ENCODE measurements at regions not wholly inside any gene's neighbourhood (a gene's known extent, or its start where the extent isn't known, plus 50 kb on each side); places are given as distances from the start of the nearest gene placed in this dataset.
"Not testable (repeated sequence)": the region's sequence is repeated elsewhere in the genome, so short reads cannot be mapped to it uniquely, and the experiment has no call there.

DNA sequence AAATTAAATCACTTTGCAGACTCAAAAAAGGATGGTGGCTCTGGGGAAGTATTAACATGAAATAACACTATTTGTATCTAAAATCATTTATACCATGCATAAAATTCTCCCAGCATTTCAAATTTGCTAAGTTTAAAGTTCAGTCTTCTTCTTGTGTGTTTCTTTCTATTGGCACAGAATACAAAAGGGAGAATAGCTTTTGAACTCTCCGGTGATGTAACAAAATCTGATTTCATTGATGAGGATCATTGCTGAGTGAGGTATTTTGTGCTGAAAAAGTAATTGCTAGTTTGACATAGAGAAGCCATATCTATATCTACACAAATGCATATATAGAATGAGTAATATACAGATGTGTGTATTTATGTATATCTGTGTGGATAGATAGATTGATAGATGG lies 174.8 kb downstream of the LACC1 start:
- H3K4me3 ChIP-seq (ENCODE audit: low read depth, low read length), result no peak overlapping the region
- TF ChIP-seq, protein P1, sequence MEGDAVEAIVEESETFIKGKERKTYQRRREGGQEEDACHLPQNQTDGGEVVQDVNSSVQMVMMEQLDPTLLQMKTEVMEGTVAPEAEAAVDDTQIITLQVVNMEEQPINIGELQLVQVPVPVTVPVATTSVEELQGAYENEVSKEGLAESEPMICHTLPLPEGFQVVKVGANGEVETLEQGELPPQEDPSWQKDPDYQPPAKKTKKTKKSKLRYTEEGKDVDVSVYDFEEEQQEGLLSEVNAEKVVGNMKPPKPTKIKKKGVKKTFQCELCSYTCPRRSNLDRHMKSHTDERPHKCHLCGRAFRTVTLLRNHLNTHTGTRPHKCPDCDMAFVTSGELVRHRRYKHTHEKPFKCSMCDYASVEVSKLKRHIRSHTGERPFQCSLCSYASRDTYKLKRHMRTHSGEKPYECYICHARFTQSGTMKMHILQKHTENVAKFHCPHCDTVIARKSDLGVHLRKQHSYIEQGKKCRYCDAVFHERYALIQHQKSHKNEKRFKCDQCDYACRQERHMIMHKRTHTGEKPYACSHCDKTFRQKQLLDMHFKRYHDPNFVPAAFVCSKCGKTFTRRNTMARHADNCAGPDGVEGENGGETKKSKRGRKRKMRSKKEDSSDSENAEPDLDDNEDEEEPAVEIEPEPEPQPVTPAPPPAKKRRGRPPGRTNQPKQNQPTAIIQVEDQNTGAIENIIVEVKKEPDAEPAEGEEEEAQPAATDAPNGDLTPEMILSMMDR (IDR thresholded peaks at IDR 0.05; ENCODE audit: borderline replicate concordance, insufficient read depth, low read depth, low read length), result no peak

DNA sequence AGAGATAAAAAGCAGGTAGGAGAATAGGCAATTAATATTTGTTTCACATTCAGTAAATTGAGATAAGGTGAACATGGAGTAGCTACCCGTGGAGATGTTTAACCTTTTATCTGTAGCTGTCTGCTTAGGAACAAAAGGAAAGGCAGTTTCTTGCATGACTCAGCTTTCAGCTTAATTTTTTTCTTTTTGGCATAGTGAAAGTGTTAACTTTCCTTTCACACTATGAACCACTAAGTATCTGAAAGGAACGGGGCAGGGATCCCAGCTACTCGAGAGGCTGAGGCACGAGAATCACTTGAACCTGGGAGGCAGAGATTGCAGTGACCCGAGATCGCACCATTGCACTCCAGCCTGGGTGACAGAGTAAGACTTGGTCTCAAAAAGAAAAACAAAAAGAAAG lies 176.0 kb downstream of the LACC1 start:
- not testable (repeated sequence) for H3K4me3 ChIP-seq (ENCODE audit: low read depth, low read length)

DNA sequence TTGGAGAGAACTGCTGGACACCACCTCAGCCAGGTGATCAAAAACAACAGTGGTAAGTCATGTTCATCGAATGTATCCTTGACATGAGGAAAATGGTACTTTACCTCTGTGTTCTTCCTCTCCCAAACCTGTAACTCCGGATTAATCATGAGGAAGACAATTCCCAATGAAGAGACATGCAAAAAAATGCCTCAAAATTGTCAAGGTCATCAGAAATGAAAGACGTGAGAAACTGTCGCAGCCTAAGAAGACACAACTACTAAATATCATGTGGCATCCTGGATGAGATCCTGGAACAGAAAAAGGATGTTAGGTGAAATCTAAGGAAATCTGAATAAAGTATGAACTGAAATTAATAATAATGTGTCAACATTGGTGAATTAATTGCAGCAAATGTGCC lies 178.4 kb downstream of the LACC1 start:
- TF ChIP-seq, protein P1 (IDR thresholded peaks at IDR 0.05; ENCODE audit: borderline replicate concordance, insufficient read depth, low read depth, low read length), result no peak
- no peak overlapping the region for H3K4me3 ChIP-seq (ENCODE audit: low read depth, low read length)

DNA sequence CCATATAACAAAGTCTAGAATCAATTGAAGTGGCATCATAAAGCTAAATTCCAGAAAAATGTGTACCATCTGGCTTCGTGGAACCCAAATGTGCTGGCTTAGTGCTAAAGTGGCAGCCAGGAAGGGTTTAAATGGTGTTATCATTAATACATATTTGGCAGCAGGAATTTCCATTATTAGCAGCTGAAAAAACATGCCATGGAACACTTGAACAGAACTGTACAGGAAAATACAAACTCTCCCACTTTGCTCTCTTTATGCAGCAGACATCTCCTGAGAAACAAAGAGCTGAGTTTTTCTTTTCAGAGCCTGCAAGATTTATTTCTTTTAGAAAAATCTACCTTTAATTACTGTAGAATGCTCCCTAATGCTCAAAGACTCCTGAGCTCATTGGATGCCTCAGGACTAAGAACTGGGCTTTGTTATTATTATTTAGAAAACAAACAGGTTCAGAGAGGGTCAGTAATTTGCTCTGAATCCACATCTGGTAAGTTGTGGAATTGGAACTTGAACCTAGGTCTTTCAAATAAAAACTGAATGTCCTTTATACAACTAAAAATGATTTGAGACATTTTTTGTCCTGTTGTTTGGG lies 179.0 kb downstream of the LACC1 start:
- TF ChIP-seq, protein P1 (IDR thresholded peaks at IDR 0.05; ENCODE audit: borderline replicate concordance, insufficient read depth, low read depth, low read length), result no peak
- no peak overlapping the region for H3K4me3 ChIP-seq (ENCODE audit: low read depth, low read length)

DNA sequence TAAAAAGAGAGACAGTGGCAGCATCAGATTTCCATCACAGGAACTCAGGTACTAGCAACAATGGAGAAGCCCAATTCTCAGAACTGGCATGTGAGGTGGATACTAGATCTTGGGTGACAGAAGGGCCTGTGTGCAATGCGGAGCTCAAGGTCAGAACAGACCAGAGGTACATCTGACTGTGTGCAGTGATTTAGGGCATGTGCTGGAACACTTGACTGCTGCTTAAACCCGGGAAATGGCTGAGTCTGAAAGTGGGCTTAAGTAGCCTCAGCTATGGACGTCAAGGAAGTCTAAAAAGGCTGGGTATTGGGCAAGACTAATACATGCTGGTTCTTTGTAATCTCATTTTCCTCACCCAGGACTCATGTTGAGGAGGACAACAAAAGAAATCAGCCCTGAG lies 182.2 kb downstream of the LACC1 start:
- H3K4me3 ChIP-seq (ENCODE audit: low read depth, low read length), result no peak overlapping the region
- TF ChIP-seq, protein P1 (IDR thresholded peaks at IDR 0.05; ENCODE audit: borderline replicate concordance, insufficient read depth, low read depth, low read length), result no peak

DNA sequence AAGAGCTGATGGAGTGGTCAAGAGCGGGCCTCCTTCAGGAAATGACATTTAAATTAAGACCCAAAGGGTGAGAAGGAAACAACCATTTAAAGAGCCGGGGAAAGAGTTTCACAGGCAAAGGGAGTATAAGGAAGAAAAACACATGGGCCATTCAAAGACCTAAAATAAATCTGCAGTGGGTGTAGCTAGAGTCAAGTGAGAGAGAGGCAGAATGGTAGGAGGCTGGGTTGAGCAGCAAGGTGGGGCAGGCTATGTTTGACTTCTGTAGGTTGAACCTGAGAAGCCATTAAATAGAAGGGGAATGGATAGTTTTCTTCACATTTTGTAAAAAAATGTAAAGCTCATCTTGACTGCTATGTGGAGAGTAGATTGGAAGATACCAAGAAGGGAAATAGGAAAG lies 183.8 kb downstream of the LACC1 start:
- TF ChIP-seq, protein P1 (IDR thresholded peaks at IDR 0.05; ENCODE audit: borderline replicate concordance, insufficient read depth, low read depth, low read length), result no peak

DNA sequence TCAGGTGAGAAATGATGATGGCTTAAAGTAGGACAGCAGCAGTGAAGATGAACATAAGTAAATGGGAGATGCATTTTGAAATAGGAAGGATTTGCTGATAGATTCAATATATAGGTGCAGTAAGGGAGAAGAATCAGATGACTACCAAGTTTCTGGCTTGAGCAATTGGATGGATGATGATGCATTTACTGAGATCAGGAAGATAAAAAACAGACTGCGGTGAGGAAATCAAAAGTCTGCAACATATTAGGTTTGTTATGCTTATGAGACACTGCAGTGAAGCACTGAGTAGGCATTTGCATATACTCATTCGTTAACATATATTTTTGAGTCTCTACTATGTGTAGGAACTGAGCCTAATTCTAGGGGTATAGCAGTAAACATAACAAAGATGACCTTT lies 184.2 kb downstream of the LACC1 start:
- TF ChIP-seq, protein P1 (IDR thresholded peaks at IDR 0.05; ENCODE audit: borderline replicate concordance, insufficient read depth, low read depth, low read length), result no peak
- no peak overlapping the region for H3K4me3 ChIP-seq (ENCODE audit: low read depth, low read length)

More for the DNA sequence above, 183.8 kb downstream of the LACC1 start:
- no peak overlapping the region for H3K4me3 ChIP-seq (ENCODE audit: low read depth, low read length)

DNA sequence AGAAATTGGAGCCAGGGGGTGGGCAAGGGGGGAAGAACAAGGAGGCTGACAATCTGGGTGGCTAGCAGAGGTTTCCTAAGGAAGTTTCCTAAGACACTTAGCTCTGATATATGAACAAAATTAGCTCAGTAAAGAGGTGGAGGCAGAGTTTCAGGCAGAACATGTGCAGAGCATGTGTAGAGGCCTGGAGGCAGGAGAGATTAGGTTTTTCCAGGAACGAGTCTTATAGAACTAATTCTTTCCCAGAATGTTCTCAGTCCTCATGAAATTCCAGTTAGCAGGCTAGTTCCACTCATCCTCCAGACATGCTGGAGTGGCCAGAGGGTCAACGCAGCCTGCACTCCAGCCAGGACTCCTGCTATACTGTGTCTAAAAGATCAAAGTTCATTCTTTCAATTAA lies 184.7 kb downstream of the LACC1 start:
- TF ChIP-seq, protein P1 (IDR thresholded peaks at IDR 0.05; ENCODE audit: borderline replicate concordance, insufficient read depth, low read depth, low read length), result no peak
- H3K4me3 ChIP-seq (ENCODE audit: low read depth, low read length), result no peak overlapping the region
